HFFc6 (cell line): ENCODE measurements at regions not wholly inside any gene's neighbourhood (a gene's known extent, or its start where the extent isn't known, plus 50 kb on each side); places are given as distances from the start of the nearest gene placed in this dataset.

Source experiments
- DNase-seq: peaks from one replicate; pipeline ENCODE4 v3.0.0-alpha.2; 2018
- H3K27ac Mint-ChIP-seq: 2 replicates; pipeline ENCODE4 v1.8.0; 2020; ENCODE audit warnings: mild to moderate bottlenecking, mixed read lengths
- H3K27me3 Mint-ChIP-seq: 2 replicates; pipeline ENCODE4 v1.8.0; 2021; ENCODE audit warnings: mild to moderate bottlenecking, moderate library complexity, mixed read lengths; ENCODE audit not compliant: insufficient read depth
- H3K36me3 Mint-ChIP-seq: 2 replicates; pipeline ENCODE4 v1.8.0; 2021; ENCODE audit warnings: low read depth, mixed read lengths
- H3K4me1 Mint-ChIP-seq: 2 replicates; pipeline ENCODE4 v1.8.0; 2020; ENCODE audit warnings: low read depth, mixed read lengths
- H3K4me3 Mint-ChIP-seq: 2 replicates; pipeline ENCODE4 v1.8.0; 2020; ENCODE audit warnings: mild to moderate bottlenecking, moderate library complexity, mixed read lengths
- H3K9me3 Mint-ChIP-seq: 2 replicates; pipeline ENCODE4 v1.8.0; 2020; ENCODE audit warnings: mild to moderate bottlenecking, mixed read lengths
- CTCF ChIP-seq: fragments of 200-600 bp; sonication (generic); IDR thresholded peaks from 2 replicates; pipeline ENCODE4 v1.5.0; 2021; ENCODE audit warnings: antibody characterized with exemption, mild to moderate bottlenecking

DNA sequence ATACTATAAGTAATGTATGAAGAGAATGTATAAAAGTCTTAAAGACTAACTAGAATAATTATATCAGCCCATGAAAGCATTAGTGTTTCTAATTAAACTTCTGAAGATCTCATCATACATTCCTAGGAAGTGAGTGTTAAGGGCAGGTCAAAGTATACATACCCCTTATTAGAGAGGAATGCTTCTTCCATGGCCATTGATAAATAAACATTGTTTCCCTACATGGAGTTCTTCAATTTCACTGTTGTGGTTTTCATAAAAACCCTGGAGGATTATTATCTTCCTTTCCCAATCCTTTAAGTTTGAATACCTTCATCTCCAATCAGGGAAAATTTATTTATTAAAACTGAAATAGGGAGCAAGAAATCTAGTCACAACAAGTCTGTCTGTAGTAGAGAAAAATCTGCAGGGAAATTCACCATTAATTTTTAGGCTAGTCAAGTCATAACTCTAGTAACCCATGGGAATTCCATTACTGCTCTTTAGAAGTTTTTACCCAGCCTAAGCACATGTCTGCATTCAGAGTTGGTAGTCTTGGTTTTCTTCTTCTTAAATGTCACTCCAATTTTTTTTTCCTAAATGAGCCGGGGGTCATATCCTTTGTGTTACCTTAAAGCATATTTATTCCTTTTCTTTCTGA, 147.0 kb downstream of the TNFSF18 start:
- H3K4me3 Mint-ChIP-seq: peak overlapping the region; percentile 51
- H3K36me3 Mint-ChIP-seq: peaks cover 21% of the 10 kb centered on the region
- DNase-seq: peak; percentile 81
- no peak for TF ChIP-seq CTCF
- H3K9me3 Mint-ChIP-seq: peaks cover 8% of the 10 kb centered on the region
- H3K27me3 Mint-ChIP-seq: no peaks in the 10 kb centered on the region; the same call in 1 of the 2 replicates
- peaks cover 99% of the 10 kb centered on the region for H3K4me1 Mint-ChIP-seq
- peak overlapping the region; percentile 86 for H3K27ac Mint-ChIP-seq

GRCh38 chr1:172905452-172905851, 145.3 kb downstream of the TNFSF18 start:
- no peak for TF ChIP-seq CTCF
- Mint-ChIP-seq H3K9me3 (peaks cover 8% of the 10 kb centered on the region), H3K4me1 (peaks cover 100% of the 10 kb centered on the region), H3K27ac (peak overlapping the region; percentile 86), H3K27me3 (no peaks in the 10 kb centered on the region; the same call in 1 of the 2 replicates), H3K36me3 (peaks cover 18% of the 10 kb centered on the region), H3K4me3 (peak overlapping the region; percentile 16)
- peak; percentile 50 for DNase-seq

DNA sequence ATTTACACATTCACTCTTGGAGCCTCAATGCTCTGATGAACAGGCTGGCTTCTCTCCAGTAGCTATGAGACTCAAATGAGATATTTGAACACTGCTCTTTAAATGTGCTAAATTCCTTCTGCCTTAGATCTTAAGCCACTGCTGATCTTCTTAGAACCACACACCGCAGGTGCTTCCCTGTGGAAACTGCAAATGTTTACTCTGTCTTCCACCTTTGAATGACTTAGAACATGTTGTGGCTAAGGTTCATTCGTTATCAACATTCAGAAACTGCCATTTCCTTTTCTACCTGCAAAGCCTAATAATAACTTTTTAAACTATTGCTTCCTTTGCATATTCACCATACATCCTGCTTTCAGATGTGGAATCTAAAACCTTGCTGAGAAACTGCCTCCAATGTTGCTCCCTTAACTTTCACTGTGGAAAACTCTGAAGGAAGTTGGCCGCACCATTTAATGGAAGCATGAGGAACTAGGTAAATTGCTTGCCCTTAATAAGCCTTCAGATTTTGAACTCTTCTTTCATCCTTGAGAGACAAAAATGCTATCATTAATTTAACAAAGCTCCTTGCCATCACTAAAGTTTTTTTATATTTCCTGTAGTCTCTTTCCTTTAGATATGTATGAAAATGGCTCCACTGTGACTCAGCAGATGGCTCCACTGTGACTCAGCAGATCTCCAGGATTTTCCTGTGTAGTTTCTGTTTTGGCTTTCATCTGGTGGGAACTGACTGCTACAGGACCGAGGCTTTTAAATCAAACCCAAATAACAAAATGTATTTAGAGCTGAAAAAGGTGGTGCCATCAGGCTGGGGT, 143.8 kb downstream of the TNFSF18 start:
- Mint-ChIP-seq H3K27ac (peak overlapping the region; percentile 86), H3K27me3 (no peaks in the 10 kb centered on the region), H3K4me1 (peaks cover 89% of the 10 kb centered on the region), H3K36me3 (peaks cover 13% of the 10 kb centered on the region), H3K9me3 (peaks cover 8% of the 10 kb centered on the region), H3K4me3 (peak overlapping the region; percentile 34)
- peak; percentile 94 for DNase-seq
- TF ChIP-seq CTCF: no peak

GRCh38 chr1:172907834-172908326, 142.9 kb downstream of the TNFSF18 start:
- no peaks in the 10 kb centered on the region for H3K27me3 Mint-ChIP-seq
- peaks cover 22% of the 10 kb centered on the region for H3K36me3 Mint-ChIP-seq
- peaks cover 80% of the 10 kb centered on the region for H3K4me1 Mint-ChIP-seq
- DNase-seq: no peak
- H3K9me3 Mint-ChIP-seq: peaks cover 14% of the 10 kb centered on the region
- no peak for TF ChIP-seq CTCF
- peak overlapping the region; percentile 86 for H3K27ac Mint-ChIP-seq
- 0 out of 2 replicates have a peak overlapping the region, but pooled peaks have one; percentile 34 for H3K4me3 Mint-ChIP-seq

DNA sequence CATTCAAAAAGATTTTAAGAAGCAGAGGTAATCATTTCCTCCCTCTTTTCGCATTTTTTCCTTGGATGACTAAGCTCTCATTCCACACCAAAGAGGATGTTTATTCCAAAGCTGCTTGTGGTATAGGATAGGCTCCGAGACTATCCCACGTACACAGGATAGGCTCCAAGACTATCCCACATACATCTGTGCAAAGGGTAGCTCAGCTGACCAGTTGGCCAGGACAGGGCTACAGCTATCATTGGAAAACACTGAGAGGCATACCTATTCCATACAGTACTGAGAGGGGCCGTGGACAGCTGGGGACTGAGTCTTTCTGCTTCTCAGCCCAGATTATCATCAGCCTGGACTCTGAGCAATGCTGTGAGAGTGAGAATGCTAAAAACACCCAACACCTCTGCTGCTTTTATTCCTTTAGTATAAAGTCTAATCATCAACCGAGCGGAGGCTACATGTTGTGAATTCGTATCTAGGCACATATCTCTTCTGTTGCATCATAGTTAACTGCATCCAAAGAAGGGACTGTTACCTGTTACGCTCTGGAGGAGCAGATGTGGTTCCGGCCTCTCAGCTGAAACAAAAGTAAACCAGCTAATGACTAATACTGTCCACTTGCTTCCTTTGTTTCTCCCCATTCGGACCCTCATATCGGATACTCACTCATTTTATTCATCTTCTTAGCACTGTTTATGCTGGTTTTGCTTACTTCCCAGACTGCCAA, 141.0 kb downstream of the TNFSF18 start:
- TF ChIP-seq CTCF: no peak
- H3K36me3 Mint-ChIP-seq: peaks cover 31% of the 10 kb centered on the region
- peak overlapping the region; percentile 86 for H3K27ac Mint-ChIP-seq
- peaks cover 61% of the 10 kb centered on the region for H3K4me1 Mint-ChIP-seq
- H3K27me3 Mint-ChIP-seq: no peaks in the 10 kb centered on the region
- DNase-seq: peak; percentile 95
- peaks cover 23% of the 10 kb centered on the region for H3K9me3 Mint-ChIP-seq
- peak overlapping the region; percentile 71 for H3K4me3 Mint-ChIP-seq
